OCI-LY1 (cell line): ENCODE measurements at regions not wholly inside any gene's neighbourhood (a gene's known extent, or its start where the extent isn't known, plus 50 kb on each side); places are given as distances from the start of the nearest gene placed in this dataset.

Experiments used
- H2AFZ ChIP-seq: fragments of 200-600 bp; sonication (generic), shearing (Covaris generic); 2 replicates; pipeline ENCODE4 v1.6.0; 2014; ENCODE audit warnings: antibody characterized with exemption, mild to moderate bottlenecking, low read length
- H3F3A ChIP-seq: fragments of 200-600 bp; sonication (generic), shearing (Covaris generic); 2 replicates; pipeline ENCODE4 v1.6.0; 2014; ENCODE audit warnings: mild to moderate bottlenecking, antibody characterized with exemption, low read length, moderate library complexity; ENCODE audit not compliant: insufficient read depth
- H3K27ac ChIP-seq: fragments of 200-600 bp; sonication (generic); 2 replicates; pipeline ENCODE4 v1.5.1; 2014; ENCODE audit warnings: low read length, mixed run types, mild to moderate bottlenecking, low read depth; ENCODE audit not compliant: poor library complexity, severe bottlenecking
- H3K27me3 ChIP-seq: fragments of 200-600 bp; sonication (generic); 2 replicates; pipeline ENCODE4 v1.6.0; 2014; ENCODE audit warnings: antibody characterized with exemption, mild to moderate bottlenecking, low read length, moderate library complexity; ENCODE audit not compliant: insufficient read depth
- H3K36me3 ChIP-seq: fragments of 200-600 bp; sonication (generic); 2 replicates; pipeline ENCODE4 v1.6.1; 2014; ENCODE audit warnings: mild to moderate bottlenecking, antibody characterized with exemption, low read length, moderate library complexity, mixed read lengths; ENCODE audit not compliant: insufficient read depth
- H3K4me1 ChIP-seq: fragments of 200-600 bp; sonication (generic); 2 replicates; pipeline ENCODE4 v1.5.1; 2014; ENCODE audit warnings: mild to moderate bottlenecking, low read length, moderate library complexity; ENCODE audit not compliant: insufficient read depth, severe bottlenecking
- H3K4me2 ChIP-seq: fragments of 200-600 bp; sonication (generic), shearing (Covaris generic); 2 replicates; pipeline ENCODE4 v1.6.1; 2014; ENCODE audit warnings: low read length
- H3K4me3 ChIP-seq: fragments of 200-600 bp; sonication (generic); 2 replicates; pipeline ENCODE4 v1.5.1; 2014; ENCODE audit warnings: low read length, low read depth, mild to moderate bottlenecking, mixed read lengths; ENCODE audit not compliant: poor library complexity, severe bottlenecking
- H3K79me2 ChIP-seq: fragments of 200-600 bp; shearing (Covaris generic); 2 replicates; pipeline ENCODE4 v1.6.1; 2016; ENCODE audit warnings: mixed run types, low read length, mixed read lengths; ENCODE audit not compliant: insufficient read depth
- H3K9ac ChIP-seq: fragments of 200-600 bp; sonication (generic), shearing (Covaris generic); 2 replicates; pipeline ENCODE4 v1.6.1; 2014; ENCODE audit warnings: mild to moderate bottlenecking, low read length, mixed read lengths
- H3K9me2 ChIP-seq: fragments of 200-600 bp; sonication (generic), shearing (Covaris generic); 2 replicates; pipeline ENCODE4 v1.6.1; 2014; ENCODE audit warnings: low read depth, mild to moderate bottlenecking, low read length, mixed read lengths
- H3K9me3 ChIP-seq: fragments of 200-600 bp; shearing (Covaris generic); 2 replicates; pipeline ENCODE4 v1.6.1; 2014; ENCODE audit warnings: low read length, mixed read lengths
- H4K20me1 ChIP-seq: fragments of 200-600 bp; sonication (generic), shearing (Covaris generic); 2 replicates; pipeline ENCODE4 v1.6.0; 2016; ENCODE audit warnings: mild to moderate bottlenecking, low read length; ENCODE audit not compliant: insufficient read depth
- CTCF ChIP-seq: fragments of 200-600 bp; sonication (generic), shearing (Covaris generic); IDR thresholded peaks from 2 replicates; pipeline ENCODE4 v1.5.1; 2017; ENCODE audit warnings: mild to moderate bottlenecking, antibody characterized with exemption, low read length, moderate library complexity, mixed read lengths
- EZH2 ChIP-seq: fragments of 200-600 bp; sonication (generic), shearing (Covaris generic); IDR thresholded peaks from 2 replicates; pipeline ENCODE4 v1.8.0; 2017; ENCODE audit warnings: borderline replicate concordance, mixed run types, mild to moderate bottlenecking, antibody characterized with exemption, low read length, moderate library complexity, mixed read lengths

- H4K20me1 ChIP-seq = no peaks in the 10 kb centered on the region
- no peak overlapping the region for H3K4me3 ChIP-seq
- H3K9me3 ChIP-seq = no peaks in the 10 kb centered on the region
- H3F3A ChIP-seq = no peaks in the 10 kb centered on the region
- H3K9ac ChIP-seq = no peak overlapping the region
- H3K9me2 ChIP-seq = no peaks in the 10 kb centered on the region
- no peak overlapping the region for H2AFZ ChIP-seq
- no peak overlapping the region for H3K27ac ChIP-seq
- no peaks in the 10 kb centered on the region for H3K27me3 ChIP-seq
- no peak for TF ChIP-seq CTCF
- no peak for TF ChIP-seq EZH2
- no peak overlapping the region for H3K4me2 ChIP-seq
- H3K36me3 ChIP-seq = no peaks in the 10 kb centered on the region
- H3K79me2 ChIP-seq = no peaks in the 10 kb centered on the region
- peaks cover 33% of the 10 kb centered on the region for H3K4me1 ChIP-seq
These were observed 100.1 kb upstream of the JUN start for GRCh38 chr1:58883888-58884482.

GRCh38 chr1:58884706-58885661 lies 101.1 kb upstream of the JUN start:
- H2AFZ ChIP-seq = no peak overlapping the region

GRCh38 chr1:58885998-58886397 lies 102.2 kb upstream of the JUN start:
- TF ChIP-seq CTCF (no peak), EZH2 (no peak)
- Histone ChIP-seq H3F3A (no peaks in the 10 kb centered on the region), H3K4me2 (no peak overlapping the region), H3K9me3 (no peaks in the 10 kb centered on the region), H3K4me3 (no peak overlapping the region), H3K79me2 (no peaks in the 10 kb centered on the region), H3K9me2 (no peaks in the 10 kb centered on the region), H3K4me1 (peaks cover 33% of the 10 kb centered on the region), H3K36me3 (no peaks in the 10 kb centered on the region), H4K20me1 (no peaks in the 10 kb centered on the region), H3K9ac (no peak overlapping the region), H3K27ac (no peak overlapping the region), H2AFZ (no peak overlapping the region), H3K27me3 (no peaks in the 10 kb centered on the region)

More at GRCh38 chr1:58884706-58885661, 101.1 kb upstream of the JUN start:
- Histone ChIP-seq H3K9me2 (no peaks in the 10 kb centered on the region), H3K4me1 (peaks cover 33% of the 10 kb centered on the region), H3K79me2 (no peaks in the 10 kb centered on the region), H3K4me2 (no peak overlapping the region), H3K4me3 (no peak overlapping the region), H3K27ac (no peak overlapping the region), H3K9me3 (no peaks in the 10 kb centered on the region), H3F3A (no peaks in the 10 kb centered on the region), H4K20me1 (no peaks in the 10 kb centered on the region), H3K27me3 (no peaks in the 10 kb centered on the region), H3K36me3 (no peaks in the 10 kb centered on the region), H3K9ac (no peak overlapping the region)
- TF ChIP-seq CTCF (no peak), EZH2 (no peak)
